ENCODE measurements at regions not wholly inside any gene's neighbourhood (a gene's known extent, or its start where the extent isn't known, plus 50 kb on each side); places are given as distances from the start of the nearest gene placed in this dataset.
"Not testable (repeated sequence)": the region's sequence is repeated elsewhere in the genome, so short reads cannot be mapped to it uniquely, and the experiment has no call there.

DNA sequence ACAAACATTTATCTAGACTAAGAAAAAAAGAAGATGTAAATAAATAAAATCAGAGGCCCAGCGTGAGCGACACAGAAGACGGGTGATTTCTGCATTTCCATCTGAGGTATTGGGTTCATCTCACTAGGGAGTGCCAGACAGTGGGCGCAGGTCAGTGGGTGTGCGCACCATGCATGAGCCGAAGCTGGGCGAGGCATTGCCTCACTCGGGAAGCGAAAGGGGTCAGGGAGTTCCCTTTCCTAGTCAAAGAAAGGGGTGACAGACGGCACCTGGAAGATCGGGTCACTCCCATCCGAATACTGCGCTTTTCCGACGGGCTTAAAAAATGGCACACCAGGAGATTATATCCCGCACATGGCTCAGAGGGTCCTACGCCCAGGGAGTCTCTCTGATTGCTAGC lies 79.5 kb upstream of the ABCD2 start:
- DNase-seq: not testable (repeated sequence)

DNA sequence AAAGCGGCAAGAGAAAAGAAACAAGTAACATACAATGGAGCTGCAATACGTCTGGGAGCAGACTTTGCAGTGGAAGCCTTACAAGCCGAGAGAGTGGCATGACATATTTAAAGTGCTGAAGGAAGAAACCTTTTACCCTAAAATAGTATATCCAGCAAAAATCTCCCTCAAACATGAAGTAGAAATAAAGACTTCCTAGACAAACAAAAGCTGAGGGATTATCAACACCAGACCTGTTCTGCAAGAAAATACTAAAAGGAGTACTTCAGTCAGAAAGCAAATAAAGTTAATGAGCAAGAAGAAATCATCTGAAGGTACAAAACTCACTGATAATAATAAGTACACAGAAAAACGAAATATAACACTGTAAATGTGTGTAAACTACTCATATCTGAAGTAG lies 77.5 kb upstream of the ABCD2 start:
- no peak for DNase-seq

DNA sequence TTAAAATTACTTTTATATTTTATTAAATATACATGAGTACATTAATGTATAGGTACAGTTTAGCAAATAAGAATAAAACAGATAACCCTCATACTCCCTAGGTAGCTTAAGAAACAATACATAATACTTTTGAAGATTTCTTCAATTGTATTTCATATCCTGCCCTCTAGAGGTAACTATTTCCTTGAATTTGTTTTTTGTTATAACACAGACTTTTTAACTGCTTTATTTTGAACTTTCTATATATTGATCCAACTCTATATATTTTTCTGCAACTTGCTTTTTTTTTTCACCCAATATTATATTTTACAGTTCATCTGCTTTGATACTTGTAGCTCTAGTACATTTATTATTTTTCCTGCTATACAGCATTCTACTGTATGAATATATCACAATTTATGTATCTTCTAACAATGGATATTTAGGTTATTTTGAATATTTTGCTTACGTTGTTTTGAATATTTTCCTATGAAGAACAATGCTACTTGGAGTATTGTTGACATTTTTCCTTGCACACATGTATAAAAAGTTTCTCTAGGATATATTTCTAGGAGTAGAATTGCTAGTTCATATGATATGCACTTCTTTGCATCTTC lies 72.8 kb upstream of the ABCD2 start:
- peak in 1 of 5 donors; percentile 39 for DNase-seq

DNA sequence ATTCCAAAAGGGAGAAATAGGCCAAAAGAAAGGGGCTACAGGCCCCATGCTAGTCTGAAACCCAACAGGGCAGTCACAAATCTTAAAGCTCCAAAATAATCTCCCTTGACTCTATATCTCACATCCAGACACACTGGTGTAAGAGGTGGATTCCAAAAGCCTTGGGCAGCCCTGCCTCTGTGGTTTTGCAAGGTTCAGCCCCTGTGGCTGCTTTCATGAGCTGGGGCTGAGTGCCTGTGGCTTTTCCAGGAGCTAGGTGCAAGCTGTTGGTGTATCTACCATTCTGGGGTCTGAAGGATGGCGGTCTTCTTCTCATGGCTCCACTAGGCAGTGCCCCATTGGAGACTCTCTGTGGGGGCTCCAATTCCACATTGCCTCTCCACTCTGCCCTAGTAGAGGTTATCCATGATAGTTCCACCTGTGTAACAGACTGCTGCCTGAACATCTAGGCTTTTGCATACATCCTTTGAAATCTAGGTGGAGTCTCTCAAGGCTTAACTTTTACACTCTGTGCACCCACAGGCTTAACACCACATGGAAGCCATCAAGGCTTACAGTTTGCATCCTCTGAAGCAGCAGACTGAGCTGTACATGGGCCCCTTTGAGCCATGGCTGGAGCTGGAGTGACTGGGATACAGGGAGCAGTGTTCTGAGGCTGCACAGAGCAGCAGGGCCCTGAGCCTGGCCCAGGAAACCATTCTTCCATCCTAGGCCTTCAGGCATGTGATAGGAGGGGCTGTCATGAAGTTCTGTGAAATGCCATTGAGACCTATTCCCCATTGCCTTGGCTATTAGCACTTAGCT lies 66.5 kb upstream of the ABCD2 start:
- DNase-seq: peak in 1 of 5 donors; percentile 60

DNA sequence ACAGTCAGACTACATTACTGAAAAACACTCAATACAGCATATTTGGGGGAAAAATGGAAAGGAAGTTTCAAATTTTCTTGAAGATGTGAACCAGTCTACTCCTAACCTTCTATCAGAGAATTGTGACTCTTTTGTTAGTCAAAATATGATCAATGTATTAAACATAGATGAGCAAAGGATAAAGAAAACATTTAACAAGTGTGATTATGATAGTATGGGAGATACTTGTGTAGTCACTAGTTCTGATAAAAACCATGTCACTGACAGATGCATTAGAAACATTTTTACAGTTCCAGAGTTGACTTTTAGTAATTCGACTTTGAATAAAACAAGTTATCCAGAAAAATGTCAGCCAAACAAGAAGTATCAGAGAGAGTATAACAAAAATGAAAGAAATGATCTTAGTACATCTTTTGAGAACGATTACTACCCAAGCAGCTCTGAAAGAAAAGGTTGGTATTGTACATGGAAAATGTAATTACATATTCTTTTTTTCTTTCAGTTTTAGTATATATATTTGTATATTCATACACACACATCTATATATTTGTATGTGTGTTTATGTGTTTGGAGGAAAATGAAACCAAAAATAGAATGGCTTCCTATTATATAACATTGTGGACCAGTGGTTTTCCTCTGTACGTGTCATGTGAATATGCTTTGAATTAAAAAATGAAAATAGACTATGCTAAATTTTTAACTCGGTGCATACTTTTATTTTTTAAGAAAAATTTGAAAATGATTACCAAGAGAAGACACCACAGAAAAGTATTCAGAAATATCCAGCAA lies 63.3 kb upstream of the ABCD2 start:
- DNase-seq: peak in 1 of 5 donors; percentile 43

DNA sequence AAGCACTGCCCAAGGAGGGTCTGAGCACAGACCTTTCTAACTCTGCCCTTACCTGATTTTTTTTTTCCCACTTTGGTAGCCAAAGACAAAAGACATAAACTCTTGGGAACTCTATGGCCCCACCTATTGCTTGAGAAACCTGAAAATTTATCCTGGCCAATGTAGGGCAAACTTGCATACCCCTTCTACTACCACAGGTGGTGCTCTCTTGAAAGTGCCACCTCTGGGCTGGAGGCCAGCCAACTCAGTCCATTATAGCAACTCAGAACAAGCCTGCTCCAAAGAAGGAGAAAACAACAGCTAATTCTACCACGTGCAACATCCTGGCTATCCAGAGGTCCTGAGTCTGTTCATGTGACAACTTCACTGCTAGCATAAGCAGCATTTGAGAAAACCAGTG lies 55.7 kb upstream of the ABCD2 start:
- no peak for DNase-seq

DNA sequence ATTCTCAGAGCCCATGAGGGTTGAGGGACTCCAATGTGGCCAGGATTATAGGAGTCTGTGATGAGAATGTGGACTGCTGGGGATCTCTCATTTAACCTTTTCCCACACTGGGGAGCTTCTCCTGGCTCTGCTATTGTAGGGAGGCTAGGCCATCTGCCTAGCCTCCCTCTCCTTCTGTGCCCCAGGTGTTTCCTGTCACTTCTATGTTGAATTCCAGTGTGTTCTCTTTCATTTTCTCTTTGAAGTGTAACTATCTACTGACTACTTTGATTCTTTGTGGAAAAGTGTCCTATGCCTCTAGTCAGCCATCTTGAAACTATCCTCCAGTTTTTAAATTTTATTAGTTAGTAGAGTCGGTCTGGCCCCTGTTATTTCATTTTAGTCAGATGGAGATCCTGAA lies 53.4 kb upstream of the ABCD2 start:
- DNase-seq: no peak

DNA sequence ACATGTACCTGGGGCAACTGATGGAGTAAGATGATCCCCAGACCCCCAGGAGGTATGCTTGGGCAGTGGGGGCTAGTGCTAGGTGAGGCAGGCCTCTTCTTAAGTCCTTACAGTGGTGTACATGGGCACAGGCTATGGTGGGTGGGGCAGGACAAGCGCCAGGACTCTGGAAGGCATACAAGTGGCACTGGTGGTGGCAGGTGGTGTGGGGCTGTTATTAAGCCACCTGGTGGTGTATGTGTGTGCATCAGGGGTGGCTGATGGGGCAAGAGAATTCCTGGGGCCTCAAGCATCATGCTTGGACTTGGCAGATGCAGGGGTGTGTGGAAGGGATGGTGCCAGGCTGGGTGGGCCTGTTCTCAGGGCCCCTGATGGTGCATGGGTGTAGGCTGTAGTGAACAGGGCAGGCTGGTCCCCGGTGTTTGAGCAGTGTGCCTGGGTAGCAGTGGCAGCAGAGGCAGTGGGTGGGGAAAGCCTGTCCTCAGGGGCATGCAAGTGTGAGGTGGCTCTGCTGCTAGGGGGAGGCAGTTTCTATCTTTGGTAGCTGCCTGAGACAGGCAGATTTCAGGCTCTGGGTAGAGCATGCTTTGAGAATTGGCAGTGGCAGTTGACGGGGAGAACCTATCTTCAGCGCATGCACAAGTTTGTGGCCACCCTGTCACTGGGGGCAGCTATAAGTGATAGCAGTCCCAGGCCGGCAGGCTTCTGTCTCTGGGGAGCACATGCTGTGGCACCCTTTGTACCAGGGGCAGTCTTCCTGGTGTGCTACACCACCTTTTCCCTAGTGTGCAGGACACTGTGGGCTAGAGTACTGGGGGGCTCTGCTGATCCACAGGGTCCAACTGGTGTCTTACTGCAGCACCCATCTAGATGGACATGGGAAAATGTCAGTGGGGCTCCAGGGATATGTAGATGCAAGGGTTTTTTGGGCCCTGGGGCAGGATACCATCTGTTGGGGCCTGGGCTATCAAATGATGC lies 52.6 kb upstream of the ABCD2 start:
- no peak for DNase-seq

DNA sequence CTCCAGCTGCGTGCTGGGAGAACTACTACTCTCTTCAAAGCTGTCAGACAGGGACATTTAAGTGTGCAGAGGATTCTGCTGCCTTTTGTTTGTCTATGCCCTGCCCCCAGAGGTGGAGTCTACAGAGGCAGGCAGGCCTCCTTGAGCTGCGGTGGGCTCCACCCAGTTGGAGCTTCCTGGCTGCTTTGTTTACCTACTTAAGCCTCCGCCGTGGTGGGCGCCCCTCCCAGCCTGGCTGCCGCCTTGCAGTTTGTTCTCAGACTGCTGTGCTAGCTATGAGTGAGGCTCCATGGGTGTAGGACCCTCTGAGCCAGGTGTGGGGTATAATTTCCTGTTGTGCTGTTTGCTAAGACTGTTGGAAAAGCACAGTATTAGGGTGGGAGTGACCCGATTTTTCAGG lies 49.9 kb upstream of the ABCD2 start:
- DNase-seq: peak in 1 of 5 donors; percentile 58

Data from T-helper 1 cell (primary cell).